Stomach (tissue), 8 donors: ENCODE measurements at regions not wholly inside any gene's neighbourhood (a gene's known extent, or its start where the extent isn't known, plus 50 kb on each side); places are given as distances from the start of the nearest gene placed in this dataset.

ENCODE experiments used
- DNase-seq, 2 donors: peaks; one replicate each; pipeline versions ENCODE4 v3.0.0 to v3.0.0-alpha.2; 2013 to 2019
- H3K27ac ChIP-seq, 5 donors: fragments of 200-600 bp in 4 of 5; sonication (generic) in 4 of 5; one replicate each; pipeline ENCODE4 v1.5.1; 2013 to 2019; ENCODE audit warnings: mild to moderate bottlenecking in 1 of 5, moderate library complexity in 1 of 5
- H3K27me3 ChIP-seq, 3 donors: fragments of 200-600 bp; sonication (generic); one replicate each; pipeline ENCODE4 v1.5.1; 2017 to 2019; ENCODE audit warnings: mixed run types in 1 of 3
- H3K36me3 ChIP-seq, 4 donors: fragments of 200-600 bp; sonication (generic); 1 replicate in 3 of 4; 2 replicates in 1 of 4; pipeline ENCODE4 v1.5.1; 2016 to 2019
- H3K4me1 ChIP-seq, 4 donors: fragments of 200-600 bp; sonication (generic); one replicate each; pipeline ENCODE4 v1.5.1; 2016 to 2019
- H3K4me3 ChIP-seq, 4 donors: fragments of 200-600 bp; sonication (generic) in 3 of 4; one replicate each; pipeline ENCODE4 v1.5.1; 2016 to 2019; ENCODE audit warnings: mild to moderate bottlenecking in 1 of 4
- H3K9me3 ChIP-seq, 4 donors: fragments of 200-600 bp; sonication (generic); one replicate each; pipeline ENCODE4 v1.5.1; 2016 to 2019
- CTCF ChIP-seq, 7 experiments: fragments of 450-650 bp in 4 of 7; fragments of 200-600 bp in 3 of 7; sonication (generic) in 3 of 7; IDR thresholded peaks; one replicate each; pipeline ENCODE4 v1.5.1; 2016 to 2019; ENCODE audit warnings: antibody characterized with exemption in 7 of 7, control low read depth in 2 of 7, mild to moderate bottlenecking in 1 of 7
- EP300 ChIP-seq: sonication (generic); formaldehyde crosslinking; IDR thresholded peaks from one replicate; pipeline ENCODE4 v1.6.1; 2017; ENCODE audit warnings: antibody characterized with exemption
- POLR2A ChIP-seq, 4 donors: fragments of 450-650 bp; IDR thresholded peaks; one replicate each; pipeline ENCODE4 v1.6.1; 2016; ENCODE audit warnings: antibody characterized with exemption in 4 of 4, control low read depth in 2 of 4, mild to moderate bottlenecking in 1 of 4, moderate library complexity in 1 of 4
- POLR2AphosphoS5 ChIP-seq, 3 donors: sonication (generic); formaldehyde crosslinking; IDR thresholded peaks; one replicate each; pipeline ENCODE4 v1.6.1; 2016; ENCODE audit warnings: antibody characterized with exemption in 3 of 3
- WGBS, 5 donors: extraction: QIAGEN DNeasy Blood & Tissue Kit in 3 of 5; methylation state at CpG; one replicate each; pipeline versions ENCODE4 v1.1.5 to v1.1.7; 2013 to 2018; 5-methylcytosine and 5-hydroxymethylcytosine counted together
- intact Hi-C: fragments of 100-400 bp; cut with DNase I; formaldehyde crosslinking; loops from one replicate; pipeline ENCODE4 v1.15.1; 2023; ENCODE audit warnings: low total_unique reads
- donor health status: healthy with polysubstance abuse.
- donor health status: Bipolar disorder and iron deficiency.
- donor health status: healthy.

GRCh38 chr10:63717027-63717715 is 196.0 kb downstream of the REEP3 start:
- TF ChIP-seq POLR2AphosphoS5 (IDR thresholded peaks at IDR 0.05): no peak
- TF ChIP-seq POLR2A (IDR thresholded peaks at IDR 0.05): no peak
- no peak for TF ChIP-seq EP300
- DNase-seq: no peak
- Histone ChIP-seq H3K4me1 (peaks cover 19 to 53% (median 37%) of the 10 kb centered on the region in 4 donors), H3K36me3 (no peaks in the 10 kb centered on the region), H3K27ac (no peak overlapping the region), H3K27me3 (no peaks in the 10 kb centered on the region), H3K4me3 (no peak overlapping the region), H3K9me3 (no peaks in the 10 kb centered on the region)
- 86 to 91% (median 89%) methylated on average over 10 to 11 of the region's 11 CpGs for WGBS, 5 donors
- intact Hi-C loops: no loop called here

- Histone ChIP-seq H3K4me3 (no peak overlapping the region), H3K27ac (no peak overlapping the region), H3K9me3 (no peaks in the 10 kb centered on the region), H3K36me3 (no peaks in the 10 kb centered on the region), H3K4me1 (peaks cover 19 to 53% (median 37%) of the 10 kb centered on the region in 4 donors), H3K27me3 (no peaks in the 10 kb centered on the region)
- WGBS, 5 donors: 78 to 91% (median 89%) methylated on average over 4 of the region's 4 CpGs
- intact Hi-C loops: no loop called here
- no peak for TF ChIP-seq POLR2AphosphoS5 (IDR thresholded peaks at IDR 0.05)
- no peak for TF ChIP-seq CTCF (IDR thresholded peaks at IDR 0.05)
- no peak for TF ChIP-seq EP300
- TF ChIP-seq POLR2A (IDR thresholded peaks at IDR 0.05): no peak
- no peak for DNase-seq
Observed at GRCh38 chr10:63718006-63718405, 196.8 kb downstream of the REEP3 start.

GRCh38 chr10:63718421-63718820 is 197.2 kb downstream of the REEP3 start:
- 90 to 96% (median 96%) methylated on average over 7 of the region's 7 CpGs for WGBS, 5 donors
- TF ChIP-seq POLR2AphosphoS5 (IDR thresholded peaks at IDR 0.05): no peak
- TF ChIP-seq POLR2A (IDR thresholded peaks at IDR 0.05): no peak
- TF ChIP-seq EP300: no peak
- TF ChIP-seq CTCF (IDR thresholded peaks at IDR 0.05): no peak
- DNase-seq: no peak
- Histone ChIP-seq H3K27ac (no peak overlapping the region), H3K4me1 (peaks cover 14 to 50% (median 35%) of the 10 kb centered on the region in 4 donors), H3K9me3 (no peaks in the 10 kb centered on the region), H3K4me3 (no peak overlapping the region), H3K27me3 (no peaks in the 10 kb centered on the region), H3K36me3 (no peaks in the 10 kb centered on the region)
- intact Hi-C loops: no loop called here

GRCh38 chr10:63719226-63719856 is 198.1 kb downstream of the REEP3 start:
- intact Hi-C loops: no loop called here
- Histone ChIP-seq H3K9me3 (no peaks in the 10 kb centered on the region), H3K4me3 (no peak overlapping the region), H3K27me3 (no peaks in the 10 kb centered on the region), H3K4me1 (peaks cover 8 to 44% (median 25%) of the 10 kb centered on the region in 4 donors), H3K36me3 (no peaks in the 10 kb centered on the region), H3K27ac (peak overlapping the region in 3 of 5 donors; percentile 6 to 83 (median 43))
- TF ChIP-seq EP300: no peak
- TF ChIP-seq CTCF (IDR thresholded peaks at IDR 0.05): no peak
- TF ChIP-seq POLR2AphosphoS5 (IDR thresholded peaks at IDR 0.05): no peak
- TF ChIP-seq POLR2A (IDR thresholded peaks at IDR 0.05): no peak
- WGBS, 5 donors: 21 to 53% (median 32%) methylated on average over 4 of the region's 4 CpGs
- DNase-seq: peak in 1 of 2 donors; percentile 29
